ENCODE measurements at regions not wholly inside any gene's neighbourhood (a gene's known extent, or its start where the extent isn't known, plus 50 kb on each side); places are given as distances from the start of the nearest gene placed in this dataset.
"Not testable (repeated sequence)": the region's sequence is repeated elsewhere in the genome, so short reads cannot be mapped to it uniquely, and the experiment has no call there.

- DNase-seq (ENCODE audit: low spot score): no peak
Measured at GRCh38 chr4:149870008-149870407, 54.4 kb upstream of the IQCM start.

- DNase-seq (ENCODE audit: low spot score): no peak
Measured at GRCh38 chr4:149881744-149882143, 66.1 kb upstream of the IQCM start.

- DNase-seq (ENCODE audit: low spot score): no peak
Measured at GRCh38 chr4:149882251-149882650, 66.6 kb upstream of the IQCM start.

GRCh38 chr4:149884046-149884445, 68.4 kb upstream of the IQCM start:
- DNase-seq (ENCODE audit: low spot score): no peak

- DNase-seq (ENCODE audit: low spot score): no peak
Measured at GRCh38 chr4:149884529-149885181, 69.0 kb upstream of the IQCM start.

- DNase-seq (ENCODE audit: low spot score): no peak
Measured at GRCh38 chr4:149885896-149886295, 70.3 kb upstream of the IQCM start.

- DNase-seq (ENCODE audit: low spot score): no peak
Measured at GRCh38 chr4:149886786-149887490, 71.3 kb upstream of the IQCM start.

GRCh38 chr4:149889991-149890390, 74.3 kb upstream of the IQCM start:
- no peak for DNase-seq (ENCODE audit: low spot score)

- no peak for DNase-seq (ENCODE audit: low spot score)
Measured at GRCh38 chr4:149890531-149890930, 74.9 kb upstream of the IQCM start.

GRCh38 chr4:149891426-149891825, 75.8 kb upstream of the IQCM start:
- DNase-seq (ENCODE audit: low spot score): no peak

GRCh38 chr4:149896432-149896831, 80.8 kb upstream of the IQCM start:
- DNase-seq (ENCODE audit: low spot score): peak; percentile 21

- peak; percentile 30 for DNase-seq (ENCODE audit: low spot score)
Measured at GRCh38 chr4:149897783-149898182, 82.1 kb upstream of the IQCM start.

GRCh38 chr4:149901128-149901527, 85.5 kb upstream of the IQCM start:
- no peak for DNase-seq (ENCODE audit: low spot score)

GRCh38 chr4:149902242-149902641, 86.6 kb upstream of the IQCM start:
- DNase-seq (ENCODE audit: low spot score): no peak

- no peak for DNase-seq (ENCODE audit: low spot score)
Measured at GRCh38 chr4:149910177-149910576, 94.5 kb upstream of the IQCM start.

- DNase-seq (ENCODE audit: low spot score): no peak
Measured at GRCh38 chr4:149910604-149911350, 95.1 kb upstream of the IQCM start.

- DNase-seq (ENCODE audit: low spot score): no peak
Measured at GRCh38 chr4:149911354-149911753, 95.7 kb upstream of the IQCM start.

GRCh38 chr4:149912000-149912399, 96.4 kb upstream of the IQCM start:
- no peak for DNase-seq (ENCODE audit: low spot score)

GRCh38 chr4:149914119-149915115, 98.8 kb upstream of the IQCM start:
- peak; percentile 46 for DNase-seq (ENCODE audit: low spot score)

- not testable (repeated sequence) for DNase-seq (ENCODE audit: low spot score)
Measured at GRCh38 chr4:149915735-149916134, 100.1 kb upstream of the IQCM start.

- no peak for DNase-seq (ENCODE audit: low spot score)
Measured at GRCh38 chr4:149923736-149924135, 108.1 kb upstream of the IQCM start.

- DNase-seq (ENCODE audit: low spot score): no peak
Measured at GRCh38 chr4:149927514-149927913, 111.9 kb upstream of the IQCM start.
